Urinary bladder (tissue), 3 donors: ENCODE measurements at regions not wholly inside any gene's neighbourhood (a gene's known extent, or its start where the extent isn't known, plus 50 kb on each side); places are given as distances from the start of the nearest gene placed in this dataset.

Experiments
- DNase-seq: peaks from one replicate; pipeline ENCODE4 v3.0.0-alpha.2; 2015; ENCODE audit errors: extremely low spot score
- H3K27ac ChIP-seq: one replicate; pipeline ENCODE4 v1.5.1; 2013; ENCODE audit warnings: low read depth, mild to moderate bottlenecking, moderate library complexity
- H3K36me3 ChIP-seq: one replicate; pipeline ENCODE4 v1.6.1; 2013; ENCODE audit warnings: mild to moderate bottlenecking, moderate library complexity; ENCODE audit not compliant: insufficient read depth
- H3K4me1 ChIP-seq: one replicate; pipeline ENCODE4 v1.6.1; 2013; ENCODE audit warnings: mild to moderate bottlenecking, moderate library complexity; ENCODE audit not compliant: insufficient read depth
- H3K4me3 ChIP-seq: one replicate; pipeline ENCODE4 v1.5.1; 2013; ENCODE audit warnings: low read depth, low read length
- WGBS: extraction: QIAGEN DNeasy Blood & Tissue Kit; methylation state at CpG from one replicate; pipeline ENCODE4 v1.1.7; 2013; 5-methylcytosine and 5-hydroxymethylcytosine counted together
- donor health status: healthy with polysubstance abuse.
- donor health status: healthy.

DNA sequence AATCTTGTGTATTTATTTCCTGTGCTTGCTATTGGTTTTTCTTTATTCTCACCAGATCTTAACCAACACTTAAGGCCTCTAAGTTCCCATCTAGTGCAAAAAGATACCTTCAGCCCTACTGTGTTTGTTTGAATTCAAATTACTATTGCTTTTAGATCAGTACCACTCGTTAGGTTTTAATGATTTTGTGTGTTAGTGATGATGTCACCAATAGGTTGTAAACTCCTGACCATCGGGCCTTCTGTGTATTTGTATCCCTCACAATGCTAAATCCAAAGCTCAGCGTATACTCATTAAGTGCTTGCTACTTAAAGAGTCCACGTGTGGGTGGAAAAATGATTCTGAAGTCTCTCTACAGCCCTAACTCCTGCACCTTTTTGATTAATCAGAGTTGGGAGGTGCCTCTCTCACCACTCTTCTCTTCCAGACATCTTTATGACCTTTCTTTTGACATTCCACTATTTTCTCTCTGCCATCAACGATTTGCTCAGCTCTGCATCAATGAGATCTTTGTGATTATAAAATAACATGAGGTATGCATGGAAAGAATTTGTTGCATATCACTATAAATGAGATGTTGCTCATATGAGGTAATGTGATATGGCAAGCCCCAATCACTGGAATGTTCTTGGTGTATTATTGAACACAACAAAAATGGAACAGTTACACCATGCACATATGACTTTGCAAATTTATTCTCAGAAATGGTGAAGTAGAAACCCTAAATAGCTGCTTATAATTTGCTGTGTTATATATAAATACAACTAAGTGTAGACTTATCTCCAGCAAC is 55.1 kb upstream of the LAMA2 start:
- WGBS: 70% methylated on average over 5 of the region's 5 CpGs
- no peak for DNase-seq
- no peak overlapping the region for H3K4me3 ChIP-seq
- no peaks in the 10 kb centered on the region for H3K36me3 ChIP-seq
- H3K27ac ChIP-seq: no peak overlapping the region
- no peaks in the 10 kb centered on the region for H3K4me1 ChIP-seq

DNA sequence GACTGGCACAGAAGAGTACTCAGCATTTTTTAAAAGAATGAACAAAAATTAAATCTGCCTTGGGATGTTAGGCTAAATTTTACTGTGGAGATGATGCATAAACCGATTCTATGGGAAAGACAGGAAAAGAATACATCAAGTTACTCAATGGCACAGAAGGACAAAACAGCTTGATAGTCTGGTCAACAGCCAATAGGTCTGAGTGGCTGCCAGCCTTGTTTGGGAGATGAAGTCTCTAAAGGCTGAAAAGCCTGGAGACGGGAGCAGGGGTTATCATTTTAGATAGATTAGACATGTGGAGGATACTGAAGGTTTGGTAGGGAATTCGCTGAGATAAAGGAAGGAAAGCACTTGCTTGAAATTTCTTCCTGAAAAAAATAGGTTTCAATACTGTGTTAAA is 56.3 kb upstream of the LAMA2 start:
- Histone ChIP-seq H3K4me1 (no peaks in the 10 kb centered on the region), H3K36me3 (no peaks in the 10 kb centered on the region), H3K4me3 (no peak overlapping the region), H3K27ac (no peak overlapping the region)
- no peak for DNase-seq
- WGBS: 83% methylated on average over 3 of the region's 3 CpGs

DNA sequence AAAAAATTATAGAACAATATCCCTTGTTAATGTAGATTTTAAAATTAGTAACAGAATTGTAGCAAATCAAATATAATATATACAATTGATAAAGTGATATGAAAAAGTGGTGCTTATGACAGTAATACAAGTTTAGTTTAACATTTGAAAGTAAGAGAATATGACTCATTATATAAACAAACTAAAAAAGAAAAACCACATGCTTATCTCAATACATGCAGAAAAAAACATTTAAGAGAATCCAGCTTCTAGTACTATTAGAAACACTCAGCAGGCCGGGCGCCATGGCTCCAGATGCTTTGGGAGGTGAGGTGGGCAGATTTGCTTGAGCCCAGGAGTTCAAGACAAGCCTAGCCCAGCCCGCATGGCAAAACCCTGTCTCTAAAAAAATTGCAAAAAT is 60.7 kb upstream of the LAMA2 start:
- Histone ChIP-seq H3K4me3 (no peak overlapping the region), H3K4me1 (no peaks in the 10 kb centered on the region), H3K27ac (no peak overlapping the region), H3K36me3 (no peaks in the 10 kb centered on the region)
- DNase-seq: no peak
- whole genome bisulfite sequencing: 40% methylated on average over 3 of the region's 3 CpGs

- no peak overlapping the region for H3K27ac ChIP-seq
- WGBS: 72% methylated on average over 2 of the region's 2 CpGs
- DNase-seq: no peak
These were observed 61.8 kb upstream of the LAMA2 start for GRCh38 chr6:128821116-128821515.

GRCh38 chr6:128808856-128809255 is 74.1 kb upstream of the LAMA2 start:
- peaks cover 2% of the 10 kb centered on the region for H3K36me3 ChIP-seq
- no peak for DNase-seq
- H3K4me3 ChIP-seq: no peak overlapping the region
- H3K27ac ChIP-seq: no peak overlapping the region
- no peaks in the 10 kb centered on the region for H3K4me1 ChIP-seq

More at GRCh38 chr6:128821116-128821515, 61.8 kb upstream of the LAMA2 start:
- Histone ChIP-seq H3K36me3 (no peaks in the 10 kb centered on the region), H3K4me1 (no peaks in the 10 kb centered on the region), H3K4me3 (no peak overlapping the region)

- 3% methylated on average over 2 of the region's 2 CpGs for WGBS
- no peaks in the 10 kb centered on the region for H3K4me1 ChIP-seq
- peaks cover 2% of the 10 kb centered on the region for H3K36me3 ChIP-seq
- DNase-seq: no peak
- no peak overlapping the region for H3K4me3 ChIP-seq
- H3K27ac ChIP-seq: no peak overlapping the region
These were observed 75.4 kb upstream of the LAMA2 start for GRCh38 chr6:128807577-128807976.

DNA sequence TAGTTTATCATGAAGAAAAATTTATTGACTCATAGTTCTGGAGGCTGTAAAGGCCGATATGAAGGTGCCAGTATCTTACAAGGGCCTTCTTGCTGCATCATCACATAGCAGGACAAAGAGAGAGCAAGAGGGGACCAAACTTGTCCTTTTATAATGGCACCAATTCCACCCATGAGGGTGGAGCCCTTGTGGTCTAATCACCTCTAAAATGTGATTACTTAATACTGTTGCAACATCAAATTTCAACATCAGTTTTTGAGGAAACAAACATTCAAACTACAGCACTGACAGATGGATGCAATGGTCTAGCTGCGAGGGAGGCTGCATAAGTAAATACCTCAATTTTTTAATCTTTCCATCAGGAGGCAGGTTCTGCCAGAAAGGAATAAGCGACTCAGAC is 76.7 kb upstream of the LAMA2 start:
- H3K36me3 ChIP-seq: peaks cover 2% of the 10 kb centered on the region
- no peak for DNase-seq
- H3K4me3 ChIP-seq: no peak overlapping the region
- no peaks in the 10 kb centered on the region for H3K4me1 ChIP-seq
- no peak overlapping the region for H3K27ac ChIP-seq
- WGBS: 79% methylated on average over 3 of the region's 3 CpGs

GRCh38 chr6:128803911-128804310 is 79.0 kb upstream of the LAMA2 start:
- WGBS: 57% methylated on average over 3 of the region's 3 CpGs
- Histone ChIP-seq H3K4me3 (no peak overlapping the region), H3K27ac (no peak overlapping the region), H3K4me1 (no peaks in the 10 kb centered on the region), H3K36me3 (peaks cover 2% of the 10 kb centered on the region)
- DNase-seq: no peak

DNA sequence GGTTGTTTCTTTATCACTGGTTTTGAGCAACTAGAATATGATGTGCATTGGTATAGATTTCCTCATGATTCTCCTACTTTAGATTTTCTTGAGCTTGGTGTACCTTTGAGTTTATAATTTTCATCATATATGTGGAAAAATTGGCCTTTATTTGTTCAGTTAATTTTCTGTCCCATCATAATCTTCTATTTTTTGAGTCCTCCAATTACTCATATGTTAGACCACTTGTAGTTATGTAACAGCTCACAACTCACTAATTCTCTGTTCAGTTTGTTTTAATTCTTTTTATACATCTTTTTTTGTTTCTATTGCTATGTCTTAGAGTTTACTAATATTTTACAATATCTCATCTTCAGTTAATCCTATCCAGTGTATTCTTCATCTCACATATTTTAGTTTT is 81.3 kb upstream of the LAMA2 start:
- Histone ChIP-seq H3K4me3 (no peak overlapping the region), H3K4me1 (no peaks in the 10 kb centered on the region), H3K27ac (no peak overlapping the region), H3K36me3 (peaks cover 2% of the 10 kb centered on the region)
- DNase-seq: no peak

- Histone ChIP-seq H3K4me3 (no peak overlapping the region), H3K36me3 (no peaks in the 10 kb centered on the region), H3K4me1 (no peaks in the 10 kb centered on the region), H3K27ac (no peak overlapping the region)
- 36% methylated on average over 3 of the region's 3 CpGs for WGBS
- DNase-seq: no peak
These were observed 98.7 kb upstream of the LAMA2 start for GRCh38 chr6:128784266-128784665.

DNA sequence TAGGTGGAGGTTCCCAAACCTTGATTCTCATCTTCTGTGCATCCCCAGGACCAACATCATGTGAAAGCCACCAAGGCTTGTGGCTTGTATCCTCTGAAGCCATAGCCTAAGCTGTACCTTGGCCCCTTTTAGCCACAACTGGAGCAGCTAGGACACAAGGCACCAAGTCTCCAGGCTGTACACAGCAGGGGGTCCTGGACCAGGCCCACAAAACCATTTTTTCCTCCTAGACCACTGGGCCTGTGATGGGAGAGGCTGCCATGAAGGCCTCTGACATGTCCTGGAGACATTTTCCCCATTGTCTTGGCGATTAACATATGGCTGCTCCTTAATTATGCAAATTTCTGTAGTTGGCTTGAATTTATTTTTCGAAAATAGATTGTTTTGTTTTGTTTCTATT is 114.8 kb upstream of the LAMA2 start:
- H3K27ac ChIP-seq: no peak overlapping the region
- no peak for DNase-seq
- H3K4me3 ChIP-seq: no peak overlapping the region
- WGBS: 50% methylated on average over 2 of the region's 2 CpGs
- no peaks in the 10 kb centered on the region for H3K36me3 ChIP-seq
- no peaks in the 10 kb centered on the region for H3K4me1 ChIP-seq

DNA sequence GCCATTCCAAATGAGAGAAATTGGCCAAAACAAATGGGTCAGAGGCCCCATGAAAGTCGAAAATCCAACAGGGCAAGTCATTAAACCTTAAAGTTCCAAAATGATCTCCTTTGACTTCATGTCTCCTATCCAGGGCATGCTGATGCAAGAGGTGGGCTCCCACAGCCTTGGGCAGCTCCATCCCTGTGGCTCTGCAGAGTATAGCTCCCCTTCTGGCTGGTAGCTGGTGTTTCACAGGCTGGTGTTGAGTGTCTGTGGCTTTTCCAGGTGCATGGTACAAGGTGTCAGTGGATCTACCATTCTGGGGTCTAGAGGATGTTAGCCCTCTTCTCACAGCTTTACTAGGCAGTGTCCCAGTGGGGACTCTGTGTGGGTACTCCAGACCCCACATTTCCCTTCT is 115.2 kb upstream of the LAMA2 start:
- Histone ChIP-seq H3K27ac (no peak overlapping the region), H3K4me3 (no peak overlapping the region), H3K36me3 (no peaks in the 10 kb centered on the region), H3K4me1 (no peaks in the 10 kb centered on the region)
- DNase-seq: no peak
- WGBS: 61% methylated on average over 1 of the region's 1 CpG

GRCh38 chr6:128767150-128767549 is 115.8 kb upstream of the LAMA2 start:
- no peaks in the 10 kb centered on the region for H3K4me1 ChIP-seq
- H3K4me3 ChIP-seq: no peak overlapping the region
- 34% methylated on average over 1 of the region's 1 CpG for WGBS
- DNase-seq: no peak
- no peak overlapping the region for H3K27ac ChIP-seq
- H3K36me3 ChIP-seq: no peaks in the 10 kb centered on the region

GRCh38 chr6:128763599-128764300 is 119.2 kb upstream of the LAMA2 start:
- H3K4me1 ChIP-seq: no peaks in the 10 kb centered on the region
- WGBS: 59% methylated on average over 2 of the region's 2 CpGs
- H3K36me3 ChIP-seq: no peaks in the 10 kb centered on the region
- DNase-seq: no peak
- no peak overlapping the region for H3K4me3 ChIP-seq
- H3K27ac ChIP-seq: no peak overlapping the region
